NCI-H748 treated with DMSO at 0.1 percent for 48 hours (cell line): ENCODE measurements at regions not wholly inside any gene's neighbourhood (a gene's known extent, or its start where the extent isn't known, plus 50 kb on each side); places are given as distances from the start of the nearest gene placed in this dataset.

Experiments
- DNase-seq: peaks from one replicate; lab custom pipeline; 2025; lab: John Stamatoyannopoulos, UW

DNA sequence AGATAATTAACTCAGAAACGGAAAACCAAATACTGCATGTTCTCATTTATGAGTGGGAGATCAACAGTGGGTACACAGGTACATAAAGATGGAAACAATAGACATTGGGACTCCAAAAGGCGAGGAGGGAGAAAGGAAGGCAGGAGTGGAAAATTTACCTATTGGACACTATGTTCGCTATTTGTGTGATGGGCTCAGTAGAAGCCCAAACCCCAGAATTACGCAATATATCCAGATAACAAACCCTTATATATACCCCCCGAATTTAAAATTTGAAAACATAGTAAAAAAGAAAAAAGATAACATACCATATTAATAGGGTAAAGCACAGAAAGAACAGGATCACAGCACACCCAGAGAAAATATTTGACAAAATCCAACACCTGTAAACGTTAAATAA lies 1351.7 kb upstream of the FAM98A start:
- DNase-seq = no peak

- no peak for DNase-seq
Observed at GRCh38 chr2:34949316-34949715, 1350.2 kb upstream of the FAM98A start.

DNA sequence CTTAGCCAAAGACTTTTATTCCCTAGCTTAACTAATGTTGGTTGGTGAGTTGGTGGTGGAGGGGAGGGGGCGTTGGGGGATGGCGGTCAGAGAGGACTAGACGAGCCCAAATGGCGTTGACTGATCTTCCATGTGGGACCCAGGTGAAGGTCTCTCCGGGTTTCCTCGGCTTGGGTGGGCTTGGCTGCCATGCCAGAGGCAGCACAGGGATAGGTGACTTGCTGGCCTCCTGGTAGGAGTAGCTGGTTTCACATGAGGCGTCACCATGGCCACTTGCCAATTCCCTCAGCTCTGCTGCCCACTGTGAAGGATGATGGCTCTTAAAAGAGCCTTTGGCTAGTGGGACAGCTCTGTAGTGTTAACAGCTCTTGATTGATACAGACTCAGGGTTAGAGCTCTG lies 1337.0 kb upstream of the FAM98A start:
- no peak for DNase-seq

DNA sequence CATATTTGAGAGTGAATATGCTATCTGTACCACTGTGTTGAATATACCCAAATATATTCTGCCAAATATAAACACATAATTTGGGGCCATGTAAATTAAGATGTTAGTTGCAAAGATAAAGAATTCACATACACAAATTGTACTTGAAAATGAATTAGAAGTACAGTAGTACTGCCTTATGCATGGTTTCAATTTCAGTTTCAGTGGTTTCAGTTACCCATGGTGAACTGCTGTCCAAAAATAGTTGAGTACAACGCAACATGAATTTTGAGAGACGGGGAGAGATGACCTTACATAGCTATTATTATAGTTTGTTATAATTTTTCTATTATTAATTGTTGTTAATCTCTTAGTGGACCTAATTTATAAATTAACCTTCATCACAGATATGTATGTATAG lies 1313.0 kb upstream of the FAM98A start:
- DNase-seq = no peak

DNA sequence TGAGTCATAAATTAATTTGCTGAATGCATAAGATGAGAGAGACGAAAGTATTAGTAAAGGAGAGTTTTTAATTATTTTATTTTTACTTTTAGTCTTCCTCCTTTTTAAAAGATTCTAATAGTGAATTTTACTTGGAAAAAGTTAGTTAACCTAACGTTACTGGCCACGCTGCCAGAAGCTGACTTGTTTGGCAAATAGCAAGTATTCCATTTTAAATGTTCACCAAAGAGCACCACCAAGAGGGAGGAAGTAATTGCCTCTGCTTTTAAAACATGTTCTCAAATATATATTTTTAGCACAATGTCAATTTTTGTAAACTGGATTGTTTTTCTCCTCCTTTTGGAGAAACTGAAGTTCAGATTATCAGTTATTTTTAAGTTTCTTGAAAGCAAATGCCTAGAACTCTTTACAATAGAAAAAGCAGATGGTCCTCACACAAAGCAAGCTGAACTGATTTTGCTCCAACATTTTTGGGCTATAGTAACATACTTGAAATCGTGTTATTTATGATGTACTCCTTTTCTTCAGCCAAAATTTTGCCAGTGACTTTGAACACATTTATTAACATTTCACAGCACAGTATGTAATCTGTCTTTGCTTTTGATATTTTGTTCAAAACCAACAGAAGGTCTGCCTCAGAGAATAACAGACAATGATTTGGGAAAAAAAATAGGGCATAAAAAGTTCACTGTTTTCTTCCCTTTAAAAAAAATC lies 1311.0 kb upstream of the FAM98A start:
- no peak for DNase-seq

DNA sequence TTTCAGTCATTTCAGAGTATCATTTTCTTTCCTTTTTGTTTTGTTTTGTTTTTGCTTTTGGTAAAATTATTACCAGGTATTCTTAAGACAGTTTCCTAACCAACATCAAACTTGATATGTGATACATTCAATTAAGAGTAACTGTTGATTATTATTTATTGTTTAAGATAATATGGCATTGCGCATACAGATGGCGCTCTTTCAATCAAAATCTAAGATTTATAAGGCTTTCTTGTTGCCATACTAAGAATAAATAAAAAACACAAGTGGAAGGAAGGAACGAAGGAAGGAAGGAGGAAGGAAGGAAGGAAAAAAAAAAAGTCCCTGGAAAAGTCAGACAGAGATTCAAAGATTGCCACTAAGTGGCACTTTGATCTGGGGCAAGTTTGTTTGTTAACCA lies 1308.7 kb upstream of the FAM98A start:
- no peak for DNase-seq

DNA sequence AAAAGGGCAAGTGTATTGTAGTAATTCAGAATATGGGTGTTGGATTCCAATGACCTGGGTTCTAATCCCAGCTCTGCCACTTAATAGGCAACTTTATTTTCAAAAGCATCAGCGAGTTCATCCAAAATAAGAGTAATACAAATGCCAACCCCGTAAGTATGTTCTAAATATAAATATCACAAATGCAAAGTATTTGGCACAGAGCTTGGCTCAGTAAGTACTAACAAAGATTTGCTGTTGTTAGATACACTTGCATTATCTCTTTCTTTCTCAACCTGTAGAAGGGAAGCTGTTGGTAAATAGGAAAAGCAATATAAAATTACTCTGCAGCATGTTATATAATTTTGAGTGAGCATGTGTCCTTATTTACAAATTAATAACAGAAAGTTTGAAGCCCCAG lies 1302.6 kb upstream of the FAM98A start:
- DNase-seq = no peak

DNA sequence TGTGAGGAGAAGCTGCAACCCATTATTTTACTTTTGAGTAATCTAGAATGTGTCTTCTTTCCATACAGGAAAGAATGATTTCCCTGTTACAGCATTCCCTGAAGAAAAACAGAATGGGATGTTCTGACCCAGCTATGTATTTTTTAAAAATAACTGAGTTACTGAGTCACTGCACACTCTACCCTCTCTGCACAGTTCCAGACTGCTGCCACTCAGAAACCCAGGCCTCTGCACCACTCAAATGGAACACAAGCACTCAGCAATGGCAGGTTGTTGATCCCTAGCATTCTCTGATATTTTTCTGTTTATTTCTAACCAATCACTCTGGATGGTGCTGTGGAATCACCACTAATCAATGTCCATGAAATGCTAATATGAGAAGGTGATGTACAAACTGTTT lies 1300.0 kb upstream of the FAM98A start:
- no peak for DNase-seq

DNA sequence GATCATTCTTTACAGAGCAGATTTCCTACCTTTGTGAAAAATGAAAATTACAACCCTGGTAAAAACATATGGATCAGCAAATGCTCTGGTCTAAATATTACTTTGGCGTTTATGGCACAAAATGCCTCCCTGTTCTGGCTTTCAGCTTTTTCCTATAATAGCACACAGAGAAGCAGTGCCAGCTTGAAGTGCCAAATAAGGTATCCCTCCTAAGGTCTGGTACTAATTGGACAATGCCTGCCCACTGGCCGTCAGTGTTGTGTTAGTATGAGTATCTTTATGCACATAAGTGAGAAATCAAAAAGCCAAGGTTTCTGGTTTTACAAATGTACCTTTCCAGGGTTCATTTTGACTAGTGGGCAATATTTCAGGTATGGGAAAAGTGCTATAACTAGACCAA lies 1293.7 kb upstream of the FAM98A start:
- no peak for DNase-seq

DNA sequence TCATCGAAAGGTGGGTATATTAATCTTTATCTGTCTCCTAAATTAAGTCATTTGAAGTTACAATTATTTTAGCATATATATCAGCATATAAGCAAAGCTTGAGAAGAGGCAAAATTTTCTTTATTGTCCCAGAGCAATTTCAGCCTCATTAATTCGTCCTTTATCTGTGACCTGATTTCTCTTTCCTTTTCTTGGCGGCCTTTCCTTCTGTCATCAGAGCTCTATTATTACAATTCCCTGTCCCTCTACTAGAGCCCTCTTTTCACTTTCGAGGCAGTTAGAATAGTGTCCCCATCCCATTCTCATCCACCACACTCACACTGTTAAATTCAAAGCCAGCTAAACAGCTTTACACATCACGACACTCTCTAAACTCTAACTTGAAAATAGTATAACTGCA lies 1293.2 kb upstream of the FAM98A start:
- DNase-seq = no peak

- no peak for DNase-seq
Observed at GRCh38 chr2:34875091-34875745, 1276.1 kb upstream of the FAM98A start.

DNA sequence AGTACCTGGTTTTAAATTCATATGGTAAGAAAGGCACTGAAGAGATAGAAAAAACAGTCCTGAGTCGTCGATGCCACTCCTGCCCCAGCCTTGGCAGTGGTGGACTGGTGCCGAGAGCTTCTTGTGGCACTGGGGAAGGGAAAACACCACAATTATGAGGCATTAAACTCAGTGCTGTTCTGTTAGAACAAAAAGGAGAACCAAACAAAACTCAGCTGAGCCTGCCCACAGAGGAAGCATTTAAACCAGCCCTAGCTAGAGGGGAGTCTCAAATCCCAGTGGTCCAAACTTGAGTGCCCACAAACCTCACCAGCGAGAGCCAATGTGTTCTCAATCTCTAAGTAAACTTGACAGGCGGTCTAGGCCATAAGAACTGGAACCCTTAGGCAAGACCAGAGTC lies 1254.5 kb upstream of the FAM98A start:
- DNase-seq = no peak

DNA sequence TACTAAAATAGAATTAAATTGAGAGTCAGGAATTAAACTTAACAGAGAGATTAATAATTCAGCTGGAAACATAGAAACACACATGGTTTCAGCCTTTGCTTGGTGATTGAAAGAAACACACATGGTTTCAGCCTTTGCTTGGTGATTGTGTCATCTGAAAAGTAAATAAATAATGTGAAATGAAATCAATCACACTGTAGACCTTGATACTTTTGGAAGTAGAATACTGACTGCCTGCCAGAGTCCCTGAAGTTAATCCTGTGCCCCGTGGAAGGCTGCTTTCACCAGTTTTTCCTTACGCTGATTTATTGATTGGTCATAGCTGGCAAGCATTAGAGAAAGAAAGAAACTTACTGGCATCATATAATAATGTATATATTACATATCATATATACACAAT lies 1252.7 kb upstream of the FAM98A start:
- no peak for DNase-seq

GRCh38 chr2:34849827-34850226 lies 1250.7 kb upstream of the FAM98A start:
- DNase-seq = no peak

DNA sequence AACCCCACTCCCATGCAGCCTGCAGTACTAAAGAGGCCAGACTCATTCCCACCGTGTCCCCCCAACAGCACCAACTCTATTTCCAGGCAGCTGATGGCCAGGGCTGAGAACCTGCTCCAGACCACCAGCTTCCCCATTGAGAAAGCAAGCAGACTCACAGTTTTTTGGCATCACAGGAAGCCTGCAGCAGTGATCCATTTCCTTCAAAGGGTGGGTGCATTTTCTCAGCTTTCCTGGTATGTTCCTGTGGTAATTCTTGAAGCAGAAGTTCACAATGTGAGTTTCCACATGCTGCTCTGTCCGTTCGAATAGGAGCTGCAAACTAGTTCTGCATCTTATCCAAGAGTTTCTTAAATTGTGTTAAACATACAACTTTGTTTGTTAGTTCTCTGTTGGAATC lies 1249.6 kb upstream of the FAM98A start:
- DNase-seq = no peak

DNA sequence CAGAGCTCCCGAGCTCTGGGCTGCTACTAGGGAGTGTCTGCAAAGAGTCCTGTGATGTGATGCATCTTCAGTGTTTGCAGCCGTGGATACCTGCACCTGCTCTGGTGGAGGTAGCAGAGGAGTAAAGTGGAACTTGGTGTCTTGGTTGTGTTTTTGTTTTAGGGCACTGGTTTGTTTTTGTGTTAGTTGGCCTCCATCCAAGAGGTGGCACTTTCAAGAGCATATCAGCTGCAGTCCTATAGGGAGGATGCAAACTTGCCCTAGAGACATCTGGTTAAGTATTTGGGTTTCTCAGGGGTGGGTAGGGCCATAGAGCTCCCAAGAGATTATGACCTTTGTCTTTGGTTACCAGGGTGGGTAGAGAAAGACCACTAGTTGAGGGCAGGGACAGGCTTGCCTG lies 1249.0 kb upstream of the FAM98A start:
- no peak for DNase-seq

DNA sequence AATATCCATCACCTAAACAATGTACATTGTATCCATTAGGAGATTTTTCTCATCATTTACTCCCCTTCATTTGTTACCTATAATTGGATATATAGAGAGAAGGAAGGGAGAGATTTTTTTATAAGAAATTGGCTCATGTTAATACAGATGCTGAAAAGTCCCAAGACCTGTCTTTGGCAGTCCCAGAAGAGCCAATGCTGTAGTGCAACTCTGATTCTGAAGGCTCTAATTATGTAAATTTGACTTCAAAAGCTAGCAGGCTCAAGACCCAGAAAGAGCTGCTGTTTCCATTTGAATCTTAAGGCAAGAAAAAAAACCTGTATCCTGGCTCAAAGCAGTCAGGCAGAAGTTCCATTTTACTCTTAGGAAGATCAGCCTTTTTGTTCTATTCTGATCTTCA lies 1245.5 kb upstream of the FAM98A start:
- no peak for DNase-seq

- no peak for DNase-seq
Observed at GRCh38 chr2:34838408-34838807, 1239.3 kb upstream of the FAM98A start.

DNA sequence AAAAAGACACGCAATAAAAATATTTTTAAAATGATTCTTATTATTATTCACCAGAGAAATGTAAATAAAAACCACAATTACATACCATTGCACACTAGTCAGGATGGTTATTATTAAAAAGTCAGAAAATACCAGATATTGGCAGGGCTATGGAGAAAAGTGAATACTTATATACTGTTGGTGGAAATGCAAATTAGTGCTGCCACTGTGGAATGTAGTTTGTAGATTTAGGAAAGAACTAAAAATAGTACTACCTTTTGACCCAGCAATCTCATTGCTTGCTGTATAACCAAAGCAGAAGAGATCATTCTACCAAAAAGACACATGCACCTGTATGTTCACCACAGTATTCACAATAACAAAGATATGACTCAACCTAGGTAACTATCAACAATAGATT lies 1237.3 kb upstream of the FAM98A start:
- no peak for DNase-seq

DNA sequence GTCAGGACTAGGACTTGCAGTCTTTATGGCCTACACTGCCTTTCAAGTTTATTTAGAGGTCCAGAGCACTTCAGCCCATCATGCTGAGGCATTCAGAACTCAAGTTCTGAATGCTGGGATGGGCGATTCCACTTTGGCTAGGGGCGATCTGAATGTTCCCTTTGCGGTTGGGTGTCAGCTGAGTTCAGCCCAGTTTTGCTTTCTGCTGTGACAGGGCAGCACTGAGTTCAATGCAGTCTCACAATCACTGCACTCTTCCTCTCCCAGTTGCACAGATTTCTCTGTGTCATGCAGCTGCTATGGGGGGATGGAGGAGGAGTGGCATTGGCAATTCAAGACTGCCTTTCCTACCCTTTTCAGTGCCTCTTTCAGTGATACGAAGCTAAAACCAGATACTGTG lies 1232.0 kb upstream of the FAM98A start:
- DNase-seq = no peak

DNA sequence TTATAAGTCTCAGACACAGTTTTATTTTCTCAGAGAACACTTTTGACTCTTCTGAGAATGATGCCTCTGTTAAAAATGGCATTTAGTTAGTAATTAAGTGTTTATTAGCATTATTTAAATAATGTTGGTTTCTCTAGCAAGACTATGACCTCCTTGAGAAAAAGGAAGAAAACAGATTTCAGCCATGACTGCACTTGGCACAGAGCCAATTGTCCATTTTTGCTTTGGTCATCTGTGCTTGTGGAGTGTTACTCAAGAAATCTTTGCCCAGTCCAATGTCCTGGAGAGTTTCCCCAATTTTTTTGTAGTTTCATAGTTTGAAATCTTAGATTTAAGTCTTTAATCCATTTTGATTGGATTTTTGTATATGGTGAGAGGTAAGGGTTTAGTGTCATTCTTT lies 1229.4 kb upstream of the FAM98A start:
- DNase-seq = no peak

DNA sequence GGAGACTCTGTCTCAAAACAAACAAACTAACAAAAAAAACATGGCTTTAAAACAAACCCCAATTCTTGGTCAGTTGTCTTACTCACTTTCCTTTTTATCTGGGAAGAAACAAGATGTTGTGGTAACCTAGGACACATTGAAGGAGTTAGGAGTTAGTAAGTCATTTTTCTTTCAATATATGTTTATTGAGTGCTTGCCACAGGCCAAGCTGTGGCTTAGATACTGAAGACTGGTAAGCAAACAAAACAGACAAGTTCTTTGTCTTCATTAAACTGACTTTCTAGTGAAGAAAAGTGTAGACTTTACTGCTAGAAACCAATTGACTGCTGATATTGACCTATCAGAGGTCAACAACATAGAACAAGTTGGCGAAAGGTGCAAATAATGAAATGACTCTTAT lies 1228.3 kb upstream of the FAM98A start:
- DNase-seq = no peak

DNA sequence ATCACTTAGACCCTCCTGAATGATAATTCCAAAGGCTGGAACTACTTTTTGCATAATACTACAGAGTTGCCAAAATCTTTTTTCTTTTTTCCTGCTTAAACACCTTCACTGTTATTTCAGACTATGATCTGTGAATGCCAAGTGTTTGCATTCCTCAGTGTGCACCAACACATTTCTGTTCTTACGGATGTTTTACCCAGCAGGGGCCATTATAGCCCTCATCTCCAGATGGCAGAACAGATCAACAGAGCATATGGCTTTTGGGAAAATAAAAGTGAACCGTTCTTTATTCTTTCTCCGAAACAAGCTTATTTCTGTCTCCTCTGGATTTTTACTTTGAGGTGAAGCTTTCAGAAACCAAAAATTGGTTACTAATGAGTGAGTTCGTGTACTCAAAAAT lies 1226.6 kb upstream of the FAM98A start:
- no peak for DNase-seq

DNA sequence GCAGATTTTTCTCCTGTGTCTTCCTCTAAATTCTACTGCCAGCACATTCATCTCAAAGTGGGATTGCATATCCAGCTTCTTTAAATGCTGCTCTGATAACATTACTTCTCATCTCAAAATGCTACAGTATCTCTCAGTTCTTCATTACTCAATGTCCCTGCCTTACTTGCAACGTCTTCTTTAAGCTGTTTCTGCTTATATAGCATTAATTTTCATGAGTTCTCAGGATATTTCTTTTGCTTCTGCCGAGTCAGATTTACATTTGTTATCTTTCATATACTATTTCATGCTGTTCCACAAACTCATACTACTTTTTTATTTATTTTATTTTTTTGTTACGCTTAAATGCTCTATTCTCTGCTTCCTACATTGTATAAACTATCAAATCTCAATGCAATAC lies 1223.5 kb upstream of the FAM98A start:
- no peak for DNase-seq
